PFSK-1 (cell line): ENCODE measurements at regions not wholly inside any gene's neighbourhood (a gene's known extent, or its start where the extent isn't known, plus 50 kb on each side); places are given as distances from the start of the nearest gene placed in this dataset.

Source experiments
- FOXP2 ChIP-seq: optimal IDR thresholded peaks from 2 replicates; pipeline ENCODE3; 2011; ENCODE audit warnings: borderline replicate concordance, control low read depth, inconsistent platforms; ENCODE audit not compliant: insufficient read depth; ENCODE audit errors: extremely low read length, extremely low read depth
- POLR2AphosphoS5 ChIP-seq: IDR thresholded peaks from 2 replicates; pipeline ENCODE4 v1.6.1; 2012; ENCODE audit warnings: low read depth, mild to moderate bottlenecking, control low read depth, low read length, moderate library complexity
- REST ChIP-seq, 2 experiments: IDR thresholded peaks; 2 replicates each; pipeline versions ENCODE4 v1.6.1 to v1.8.0; 2011 to 2012; ENCODE audit warnings: low read depth in 2 of 2, low read length in 2 of 2, control low read depth in 1 of 2, inconsistent platforms in 1 of 2, mild to moderate bottlenecking in 1 of 2, moderate library complexity in 1 of 2; ENCODE audit not compliant: insufficient read depth in 1 of 2
- SIN3A ChIP-seq: IDR thresholded peaks from 2 replicates; pipeline ENCODE4 v1.6.1; 2012; ENCODE audit warnings: mild to moderate bottlenecking, low read length, moderate library complexity, borderline replicate concordance; ENCODE audit not compliant: insufficient read depth
- TAF1 ChIP-seq: IDR thresholded peaks from 2 replicates; pipeline ENCODE4 v1.6.1; 2012; ENCODE audit warnings: low read length, control low read depth, borderline replicate concordance; ENCODE audit not compliant: insufficient read depth

GRCh38 chr15:38145651-38146111, 107.0 kb upstream of the SPRED1 start:
- peak; percentile 61 for TF ChIP-seq FOXP2
- no peak for TF ChIP-seq REST (IDR thresholded peaks at IDR 0.05; ENCODE audit: insufficient read depth in 1 of 2, low read depth in 2 of 2, low read length in 2 of 2)

GRCh38 chr15:38147246-38147645, 105.4 kb upstream of the SPRED1 start:
- TF ChIP-seq POLR2AphosphoS5 (no peak), SIN3A (no peak), TAF1 (no peak), FOXP2 (no peak), REST (IDR thresholded peaks at IDR 0.05; ENCODE audit: insufficient read depth in 1 of 2, low read depth in 2 of 2, low read length in 2 of 2) (no peak)

- no peak for TF ChIP-seq FOXP2
- TF ChIP-seq SIN3A: no peak
- no peak for TF ChIP-seq REST (IDR thresholded peaks at IDR 0.05; ENCODE audit: insufficient read depth in 1 of 2, low read depth in 2 of 2, low read length in 2 of 2)
- no peak for TF ChIP-seq TAF1
- TF ChIP-seq POLR2AphosphoS5: no peak
Measured at GRCh38 chr15:38148471-38148870, 104.2 kb upstream of the SPRED1 start.

- no peak for TF ChIP-seq REST (IDR thresholded peaks at IDR 0.05; ENCODE audit: insufficient read depth in 1 of 2, low read depth in 2 of 2, low read length in 2 of 2)
- TF ChIP-seq TAF1: no peak
Measured at GRCh38 chr15:38149315-38149714, 103.3 kb upstream of the SPRED1 start.

- TF ChIP-seq SIN3A (no peak), REST (IDR thresholded peaks at IDR 0.05; ENCODE audit: insufficient read depth in 1 of 2, low read depth in 2 of 2, low read length in 2 of 2) (no peak), TAF1 (no peak), FOXP2 (no peak), POLR2AphosphoS5 (no peak)
Measured at GRCh38 chr15:38150148-38150547, 102.5 kb upstream of the SPRED1 start.
